GM12878 (cell line): ENCODE measurements at regions not wholly inside any gene's neighbourhood (a gene's known extent, or its start where the extent isn't known, plus 50 kb on each side); places are given as distances from the start of the nearest gene placed in this dataset.

ENCODE experiments used
- CTCF ChIP-seq, 3 experiments: IDR thresholded peaks in 2 of 3; conservative IDR thresholded peaks in 1 of 3; 2 replicates each; pipeline ENCODE4 v1.5.1; 2011; ENCODE audit warnings: low read depth in 3 of 3, low read length in 3 of 3, mild to moderate bottlenecking in 3 of 3, control low read depth in 2 of 3, moderate library complexity in 2 of 3, inconsistent platforms in 1 of 3, mixed read lengths in 1 of 3; ENCODE audit not compliant: control insufficient read depth in 2 of 3, insufficient read depth in 1 of 3; ENCODE audit errors: extremely low read depth in 1 of 3
- FOXM1 ChIP-seq: IDR thresholded peaks from 2 replicates; pipeline ENCODE4 v1.6.1; 2012; ENCODE audit warnings: low read depth, mild to moderate bottlenecking, inconsistent platforms, low read length, moderate library complexity
- JUND ChIP-seq: IDR thresholded peaks from 2 replicates; pipeline ENCODE4 v1.6.1; 2012; ENCODE audit warnings: low read depth, mild to moderate bottlenecking, low read length, improper control_type of control experiment, moderate library complexity
- KDM1A ChIP-seq: fragments of 200-600 bp; sonication (generic); IDR thresholded peaks from 2 replicates; pipeline ENCODE4 v1.6.1; 2016; ENCODE audit warnings: borderline replicate concordance
- RELA ChIP-seq: fragments of 450-650 bp; IDR thresholded peaks from 2 replicates; pipeline ENCODE4 v1.8.0; 2014; ENCODE audit warnings: borderline replicate concordance; ENCODE audit not compliant: partially characterized antibody
- RFX5 ChIP-seq: IDR thresholded peaks from 2 replicates; pipeline ENCODE4 v1.6.1; 2011; ENCODE audit warnings: low read depth, low read length, improper control_type of control experiment
- TBL1XR1 ChIP-seq: IDR thresholded peaks from 2 replicates; pipeline ENCODE4 v1.6.1; 2012; ENCODE audit warnings: low read depth, low read length, improper control_type of control experiment
- ZNF274 ChIP-seq: IDR thresholded peaks from one replicate; pipeline ENCODE4 v1.8.0; 2011; ENCODE audit not compliant: insufficient read length, insufficient read depth
- ZSCAN29 ChIP-seq: fragments of 450-650 bp; IDR thresholded peaks from 2 replicates; pipeline ENCODE4 v1.6.1; 2017; ENCODE audit warnings: mild to moderate bottlenecking, moderate library complexity

GRCh38 chr9:75448955-75449354 lies 360.6 kb downstream of the OSTF1 start:
- TF ChIP-seq ZNF274 (no peak), CTCF (IDR thresholded peaks at IDR 0.05 in 2 of 3, conservative IDR thresholded peaks at IDR 0.05 in 1 of 3; ENCODE audit: control insufficient read depth in 2 of 3, extremely low read depth in 1 of 3, insufficient read depth in 1 of 3, low read depth in 3 of 3, low read length in 3 of 3) (no peak), FOXM1 (no peak), RELA (no peak), JUND (no peak), ZSCAN29 (no peak), KDM1A (no peak), RFX5 (no peak), TBL1XR1 (no peak)
